DOHH2 (cell line): ENCODE measurements at regions not wholly inside any gene's neighbourhood (a gene's known extent, or its start where the extent isn't known, plus 50 kb on each side); places are given as distances from the start of the nearest gene placed in this dataset.

Source experiments
- CTCF ChIP-seq: fragments of 200-600 bp; sonication (generic); IDR thresholded peaks from one replicate; pipeline ENCODE4 v1.5.1; 2014; ENCODE audit warnings: antibody characterized with exemption, mild to moderate bottlenecking, low read depth, low read length; ENCODE audit not compliant: poor library complexity, severe bottlenecking
- EZH2phosphoT487 ChIP-seq: fragments of 200-600 bp; sonication (generic); IDR thresholded peaks from 2 replicates; pipeline ENCODE4 v1.6.1; 2017; ENCODE audit warnings: borderline replicate concordance, mild to moderate bottlenecking, antibody characterized with exemption, low read length, moderate library complexity, mixed read lengths

- TF ChIP-seq EZH2phosphoT487: no peak
- no peak for TF ChIP-seq CTCF
These were observed 1176.4 kb upstream of the RAG2 start for GRCh38 chr11:37774441-37774840.
